Tibial nerve (tissue), 4 donors: ENCODE measurements at regions not wholly inside any gene's neighbourhood (a gene's known extent, or its start where the extent isn't known, plus 50 kb on each side); places are given as distances from the start of the nearest gene placed in this dataset.

ENCODE experiments used
- DNase-seq, 2 donors: peaks; one replicate each; pipeline ENCODE4 v3.0.0-alpha.2; 2019; ENCODE audit warnings: low spot score in 2 of 2
- H3K27ac ChIP-seq, 4 donors: fragments of 200-600 bp; sonication (generic) in 3 of 4; one replicate each; pipeline ENCODE4 v1.5.1; 2017 to 2019; ENCODE audit warnings: mild to moderate bottlenecking in 1 of 4
- H3K27me3 ChIP-seq, 2 donors: fragments of 200-600 bp; sonication (generic) in 1 of 2; one replicate each; pipeline versions ENCODE4 v1.5.1 to v1.6.0; 2017 to 2019
- H3K36me3 ChIP-seq, 3 donors: fragments of 200-600 bp; sonication (generic); one replicate each; pipeline ENCODE4 v1.5.1; 2018 to 2019
- H3K4me1 ChIP-seq, 4 donors: fragments of 200-600 bp; sonication (generic) in 3 of 4; one replicate each; pipeline ENCODE4 v1.5.1; 2017 to 2019
- H3K4me3 ChIP-seq, 4 donors: fragments of 200-600 bp; sonication (generic) in 3 of 4; one replicate each; pipeline ENCODE4 v1.5.1; 2017 to 2019; ENCODE audit warnings: mild to moderate bottlenecking in 1 of 4, moderate library complexity in 1 of 4
- H3K9me3 ChIP-seq, 4 donors: fragments of 200-600 bp; sonication (generic) in 3 of 4; one replicate each; pipeline ENCODE4 v1.5.1; 2017 to 2019
- EP300 ChIP-seq, 2 donors: sonication (generic); formaldehyde crosslinking; IDR thresholded peaks; one replicate each; pipeline ENCODE4 v1.6.1; 2017; ENCODE audit warnings: antibody characterized with exemption in 2 of 2, mild to moderate bottlenecking in 1 of 2
- POLR2A ChIP-seq, 2 donors: fragments of 450-650 bp; IDR thresholded peaks; one replicate each; pipeline ENCODE4 v1.6.1; 2017; ENCODE audit warnings: antibody characterized with exemption in 2 of 2, mild to moderate bottlenecking in 2 of 2, moderate library complexity in 2 of 2
- WGBS, 2 donors: methylation state at CpG; one replicate each; pipeline ENCODE4 v1.1.5; 2018; 5-methylcytosine and 5-hydroxymethylcytosine counted together
- TF ChIP-seq, protein P1 (sequence below), 5 experiments: fragments of 200-600 bp in 3 of 5; fragments of 450-650 bp in 2 of 5; sonication (generic) in 3 of 5; IDR thresholded peaks; one replicate each; pipeline ENCODE4 v1.5.1; 2016 to 2019; ENCODE audit warnings: antibody characterized with exemption in 5 of 5, mild to moderate bottlenecking in 3 of 5, moderate library complexity in 2 of 5

DNA sequence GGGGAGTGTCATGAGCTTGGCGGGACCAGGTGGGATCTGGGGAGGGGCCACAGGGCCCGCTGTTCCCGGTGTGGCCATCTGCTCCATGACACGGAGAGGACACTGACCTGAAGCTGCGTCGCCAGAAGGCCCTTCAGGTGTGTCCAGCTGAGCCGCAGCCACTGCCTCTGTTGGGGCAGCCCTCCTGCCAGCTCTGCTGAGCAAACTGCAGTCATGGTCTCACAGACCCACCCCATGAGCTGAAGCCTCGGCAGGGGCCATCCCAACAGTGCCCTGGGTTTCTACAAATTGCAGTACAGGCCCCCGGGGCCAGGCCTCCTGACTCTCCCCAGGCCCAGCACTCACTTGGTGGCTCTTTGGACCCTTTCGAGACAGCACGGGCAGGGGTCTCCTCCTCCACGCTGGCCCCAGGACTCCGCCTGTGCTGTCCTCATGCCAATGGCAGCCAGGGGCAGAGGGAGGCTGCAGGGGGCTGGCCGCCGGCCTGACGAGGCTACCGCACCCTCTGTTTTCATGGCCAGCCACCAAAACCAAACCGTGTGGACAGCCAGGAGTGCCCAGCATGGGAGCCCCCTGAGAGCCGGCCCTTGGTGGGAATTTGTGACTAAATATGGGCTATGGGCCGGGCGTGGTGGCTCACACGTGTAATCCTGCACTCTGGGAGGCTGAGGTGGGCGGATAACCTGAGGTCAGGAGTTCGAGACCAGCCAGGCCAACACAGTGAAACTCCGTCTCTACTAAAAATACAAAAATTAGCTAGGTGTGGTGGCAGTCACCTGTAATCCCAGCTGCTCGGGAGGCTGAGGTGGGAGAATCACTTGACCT is 175.2 kb upstream of the SALL3 start:
- DNase-seq = no peak
- 90 to 93% methylated on average over 16 to 25 of the region's 26 CpGs for WGBS, 2 donors
- H3K4me3 ChIP-seq = no peak overlapping the region
- H3K4me1 ChIP-seq = no peaks in the 10 kb centered on the region
- no peaks in the 10 kb centered on the region for H3K36me3 ChIP-seq
- TF ChIP-seq, protein P1, sequence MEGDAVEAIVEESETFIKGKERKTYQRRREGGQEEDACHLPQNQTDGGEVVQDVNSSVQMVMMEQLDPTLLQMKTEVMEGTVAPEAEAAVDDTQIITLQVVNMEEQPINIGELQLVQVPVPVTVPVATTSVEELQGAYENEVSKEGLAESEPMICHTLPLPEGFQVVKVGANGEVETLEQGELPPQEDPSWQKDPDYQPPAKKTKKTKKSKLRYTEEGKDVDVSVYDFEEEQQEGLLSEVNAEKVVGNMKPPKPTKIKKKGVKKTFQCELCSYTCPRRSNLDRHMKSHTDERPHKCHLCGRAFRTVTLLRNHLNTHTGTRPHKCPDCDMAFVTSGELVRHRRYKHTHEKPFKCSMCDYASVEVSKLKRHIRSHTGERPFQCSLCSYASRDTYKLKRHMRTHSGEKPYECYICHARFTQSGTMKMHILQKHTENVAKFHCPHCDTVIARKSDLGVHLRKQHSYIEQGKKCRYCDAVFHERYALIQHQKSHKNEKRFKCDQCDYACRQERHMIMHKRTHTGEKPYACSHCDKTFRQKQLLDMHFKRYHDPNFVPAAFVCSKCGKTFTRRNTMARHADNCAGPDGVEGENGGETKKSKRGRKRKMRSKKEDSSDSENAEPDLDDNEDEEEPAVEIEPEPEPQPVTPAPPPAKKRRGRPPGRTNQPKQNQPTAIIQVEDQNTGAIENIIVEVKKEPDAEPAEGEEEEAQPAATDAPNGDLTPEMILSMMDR (IDR thresholded peaks at IDR 0.05) = no peak
- no peak for TF ChIP-seq EP300 (IDR thresholded peaks at IDR 0.05)
- no peak for TF ChIP-seq POLR2A (IDR thresholded peaks at IDR 0.05)
- no peaks in the 10 kb centered on the region for H3K27me3 ChIP-seq
- no peak overlapping the region for H3K27ac ChIP-seq
- peaks cover 0 to 2% (median 0%) of the 10 kb centered on the region in 4 donors for H3K9me3 ChIP-seq

DNA sequence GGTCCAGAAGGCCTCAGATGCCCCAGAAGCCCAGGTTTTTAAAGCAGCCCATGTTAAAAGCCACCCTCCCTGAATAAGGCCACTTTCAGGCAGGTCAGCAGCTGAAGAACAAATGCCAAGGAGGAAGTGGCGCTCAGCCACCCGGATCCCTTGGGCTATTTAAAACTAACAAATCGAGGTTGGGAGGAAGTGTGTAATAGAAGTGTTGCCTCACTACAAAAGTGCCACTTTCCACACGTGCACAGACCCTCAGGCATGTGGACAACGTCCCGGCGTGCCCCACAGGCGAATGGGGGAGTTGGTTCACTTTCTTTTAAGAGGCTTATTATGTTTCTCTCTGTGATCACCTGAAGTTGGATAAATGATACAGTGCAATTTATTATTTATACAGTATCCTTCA is 173.8 kb upstream of the SALL3 start:
- Histone ChIP-seq H3K4me3 (no peak overlapping the region), H3K36me3 (no peaks in the 10 kb centered on the region), H3K27ac (no peak overlapping the region), H3K27me3 (no peaks in the 10 kb centered on the region), H3K4me1 (no peaks in the 10 kb centered on the region), H3K9me3 (peaks cover 0 to 2% (median 0%) of the 10 kb centered on the region in 4 donors)
- TF ChIP-seq, protein P1 (IDR thresholded peaks at IDR 0.05) = no peak
- TF ChIP-seq POLR2A (IDR thresholded peaks at IDR 0.05) (no peak), EP300 (IDR thresholded peaks at IDR 0.05) (no peak)
- no peak for DNase-seq
- WGBS, 2 donors = 67% methylated on average over 8 of the region's 8 CpGs

DNA sequence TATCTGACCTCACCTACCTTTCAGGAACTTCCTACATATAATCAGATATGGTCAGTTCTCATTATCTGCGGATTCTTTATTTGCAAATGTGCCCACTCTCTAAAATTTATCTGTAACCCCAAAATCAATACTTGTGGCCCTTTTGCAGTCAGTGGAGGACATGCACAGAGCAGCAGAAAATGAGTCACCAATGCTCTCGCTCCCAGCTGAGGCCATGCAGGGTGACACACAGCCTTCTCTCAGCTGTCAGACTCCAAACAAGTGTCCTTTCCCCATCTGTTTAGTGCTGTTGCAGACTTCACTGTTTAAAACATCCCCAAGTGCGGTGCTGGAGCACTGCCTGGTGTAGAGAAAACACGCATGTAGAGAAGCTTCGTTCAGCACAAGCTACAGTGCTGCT is 171.9 kb upstream of the SALL3 start:
- no peak for TF ChIP-seq EP300 (IDR thresholded peaks at IDR 0.05)
- WGBS, 2 donors = 93 to 95% methylated on average over 5 of the region's 5 CpGs
- DNase-seq = no peak
- no peaks in the 10 kb centered on the region for H3K36me3 ChIP-seq
- H3K9me3 ChIP-seq = peaks cover 0 to 2% (median 0%) of the 10 kb centered on the region in 4 donors
- no peaks in the 10 kb centered on the region for H3K27me3 ChIP-seq
- H3K4me1 ChIP-seq = no peaks in the 10 kb centered on the region
- H3K27ac ChIP-seq = no peak overlapping the region
- no peak overlapping the region for H3K4me3 ChIP-seq

DNA sequence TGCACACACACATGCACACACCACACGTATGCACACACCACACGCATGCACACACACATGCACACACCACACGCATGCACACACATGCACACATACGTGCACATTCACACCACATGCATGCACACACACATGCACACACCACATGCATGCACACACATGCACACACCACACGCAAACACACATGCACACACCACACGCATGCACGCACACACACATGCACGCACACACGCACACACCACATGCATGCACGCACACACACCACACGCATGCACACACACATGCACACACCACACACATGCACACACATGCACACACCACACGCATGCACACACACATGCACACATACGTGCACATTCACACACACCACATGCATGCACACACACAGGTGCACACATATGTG is 169.8 kb upstream of the SALL3 start:
- H3K36me3 ChIP-seq = no peaks in the 10 kb centered on the region
- no peak for DNase-seq
- no peak overlapping the region for H3K4me3 ChIP-seq
- no peaks in the 10 kb centered on the region for H3K9me3 ChIP-seq
- no peak overlapping the region for H3K27ac ChIP-seq
- peaks cover 0 to 19% of the 10 kb centered on the region in 2 donors for H3K27me3 ChIP-seq
- TF ChIP-seq POLR2A (IDR thresholded peaks at IDR 0.05) (no peak), EP300 (IDR thresholded peaks at IDR 0.05) (no peak)
- TF ChIP-seq, protein P1 (IDR thresholded peaks at IDR 0.05) = no peak
- H3K4me1 ChIP-seq = peaks cover 0 to 9% (median 0%) of the 10 kb centered on the region in 4 donors
- 92 to 94% methylated on average over 12 to 13 of the region's 13 CpGs for WGBS, 2 donors

DNA sequence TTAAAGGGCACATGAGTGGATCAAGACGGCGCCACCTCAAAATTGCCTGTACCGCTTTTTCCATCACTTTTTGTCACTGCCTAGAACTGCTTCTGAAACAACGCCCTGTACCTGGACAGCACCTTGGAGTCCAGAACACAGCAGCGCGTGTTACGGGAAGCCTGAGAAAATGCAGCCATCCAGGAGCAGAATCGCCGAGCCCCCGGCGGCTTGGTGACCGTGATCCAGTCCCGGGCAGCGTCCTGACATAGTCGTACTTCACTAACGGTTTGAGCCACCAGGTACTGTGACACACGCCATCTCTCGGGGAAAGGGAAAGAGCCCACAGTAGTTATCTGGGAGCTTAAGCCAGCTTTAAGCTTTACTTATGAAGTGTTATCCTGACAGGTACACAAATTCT is 168.9 kb upstream of the SALL3 start:
- peaks cover 0 to 14% (median 0%) of the 10 kb centered on the region in 4 donors for H3K4me1 ChIP-seq
- no peaks in the 10 kb centered on the region for H3K9me3 ChIP-seq
- WGBS, 2 donors = 92 to 94% methylated on average over 17 to 18 of the region's 18 CpGs
- TF ChIP-seq, protein P1 (IDR thresholded peaks at IDR 0.05) = no peak
- TF ChIP-seq EP300 (IDR thresholded peaks at IDR 0.05) (no peak), POLR2A (IDR thresholded peaks at IDR 0.05) (no peak)
- DNase-seq = no peak
- H3K27ac ChIP-seq = no peak overlapping the region
- H3K4me3 ChIP-seq = no peak overlapping the region
- no peaks in the 10 kb centered on the region for H3K36me3 ChIP-seq
- peaks cover 0 to 20% of the 10 kb centered on the region in 2 donors for H3K27me3 ChIP-seq
